ENCODE measurements at regions not wholly inside any gene's neighbourhood (a gene's known extent, or its start where the extent isn't known, plus 50 kb on each side); places are given as distances from the start of the nearest gene placed in this dataset.

DNA sequence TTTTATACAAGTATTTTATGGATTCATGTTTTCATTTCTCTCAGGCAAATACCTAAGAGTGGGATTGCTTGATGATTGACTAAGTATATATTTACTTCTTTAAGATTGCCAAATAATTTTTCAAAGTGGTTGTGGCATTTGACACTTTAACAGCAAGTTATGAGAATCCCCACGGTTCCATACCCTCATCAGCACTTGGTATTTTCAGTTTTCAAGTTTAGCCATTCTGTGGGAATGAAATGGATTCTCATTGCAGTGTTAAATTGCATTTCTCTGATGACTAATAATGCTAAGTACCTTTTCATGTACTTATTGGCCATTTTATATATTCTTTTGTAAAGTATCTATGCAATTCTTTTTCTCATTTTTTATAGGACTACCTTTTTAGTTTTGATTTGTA, 301.5 kb upstream of the DIO3 start:
- TF ChIP-seq, protein P1, sequence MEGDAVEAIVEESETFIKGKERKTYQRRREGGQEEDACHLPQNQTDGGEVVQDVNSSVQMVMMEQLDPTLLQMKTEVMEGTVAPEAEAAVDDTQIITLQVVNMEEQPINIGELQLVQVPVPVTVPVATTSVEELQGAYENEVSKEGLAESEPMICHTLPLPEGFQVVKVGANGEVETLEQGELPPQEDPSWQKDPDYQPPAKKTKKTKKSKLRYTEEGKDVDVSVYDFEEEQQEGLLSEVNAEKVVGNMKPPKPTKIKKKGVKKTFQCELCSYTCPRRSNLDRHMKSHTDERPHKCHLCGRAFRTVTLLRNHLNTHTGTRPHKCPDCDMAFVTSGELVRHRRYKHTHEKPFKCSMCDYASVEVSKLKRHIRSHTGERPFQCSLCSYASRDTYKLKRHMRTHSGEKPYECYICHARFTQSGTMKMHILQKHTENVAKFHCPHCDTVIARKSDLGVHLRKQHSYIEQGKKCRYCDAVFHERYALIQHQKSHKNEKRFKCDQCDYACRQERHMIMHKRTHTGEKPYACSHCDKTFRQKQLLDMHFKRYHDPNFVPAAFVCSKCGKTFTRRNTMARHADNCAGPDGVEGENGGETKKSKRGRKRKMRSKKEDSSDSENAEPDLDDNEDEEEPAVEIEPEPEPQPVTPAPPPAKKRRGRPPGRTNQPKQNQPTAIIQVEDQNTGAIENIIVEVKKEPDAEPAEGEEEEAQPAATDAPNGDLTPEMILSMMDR (conservative IDR thresholded peaks at IDR 0.05; ENCODE audit: low read length) = no peak
- no peak for TF ChIP-seq EZH2phosphoT487 (IDR thresholded peaks at IDR 0.05; ENCODE audit: borderline replicate concordance, low read depth, low read length)

All from OCI-LY7 (cell line).